Type B pancreatic cell (in vitro differentiated cells): ENCODE measurements at regions not wholly inside any gene's neighbourhood (a gene's known extent, or its start where the extent isn't known, plus 50 kb on each side); places are given as distances from the start of the nearest gene placed in this dataset.

Source experiments
- DNase-seq: peaks from one replicate; pipeline ENCODE4 v3.0.0; 2021; ENCODE audit warnings: mixed read lengths; ENCODE audit not compliant: unreplicated experiment; ENCODE audit errors: extremely low spot score
- H3K27ac Mint-ChIP-seq: 2 replicates; pipeline ENCODE4 v1.8.0; 2021; ENCODE audit warnings: mild to moderate bottlenecking, mixed read lengths
- H3K27me3 Mint-ChIP-seq: 2 replicates; pipeline ENCODE4 v1.8.0; 2021; ENCODE audit warnings: mixed read lengths
- H3K36me3 Mint-ChIP-seq: 2 replicates; pipeline ENCODE4 v1.8.0; 2021; ENCODE audit warnings: mixed read lengths
- H3K4me1 Mint-ChIP-seq: one replicate; pipeline ENCODE4 v1.8.0; 2021; ENCODE audit warnings: mixed read lengths; ENCODE audit not compliant: unreplicated experiment
- H3K4me3 Mint-ChIP-seq: 2 replicates; pipeline ENCODE4 v1.8.0; 2021; ENCODE audit warnings: mild to moderate bottlenecking, mixed read lengths
- H3K9me3 Mint-ChIP-seq: 2 replicates; pipeline ENCODE4 v1.8.0; 2021; ENCODE audit warnings: mixed read lengths
- CTCF ChIP-seq: fragments of 200-600 bp; sonication (generic); conservative IDR thresholded peaks from 2 replicates; pipeline ENCODE4 v1.5.0; 2021; ENCODE audit warnings: antibody characterized with exemption, mild to moderate bottlenecking

- no peak overlapping the region for H3K4me3 Mint-ChIP-seq
- no peak for TF ChIP-seq CTCF
- peaks cover 4% of the 10 kb centered on the region for H3K9me3 Mint-ChIP-seq
- no peak for DNase-seq
- peaks cover 15% of the 10 kb centered on the region for H3K27me3 Mint-ChIP-seq
- H3K4me1 Mint-ChIP-seq: peaks cover 6% of the 10 kb centered on the region
- no peak overlapping the region for H3K27ac Mint-ChIP-seq
- no peaks in the 10 kb centered on the region for H3K36me3 Mint-ChIP-seq
These were observed 568.0 kb downstream of the MTRR start for GRCh38 chr5:8436924-8437323.

GRCh38 chr5:8445139-8445538 is 576.2 kb downstream of the MTRR start:
- no peak for TF ChIP-seq CTCF
- Mint-ChIP-seq H3K4me1 (no peaks in the 10 kb centered on the region), H3K9me3 (peaks cover 5% of the 10 kb centered on the region)

GRCh38 chr5:8446179-8446578 is 577.2 kb downstream of the MTRR start:
- Mint-ChIP-seq H3K36me3 (no peaks in the 10 kb centered on the region), H3K9me3 (peaks cover 5% of the 10 kb centered on the region), H3K4me3 (no peak overlapping the region), H3K27ac (no peak overlapping the region), H3K27me3 (peaks cover 10% of the 10 kb centered on the region), H3K4me1 (no peaks in the 10 kb centered on the region)
- no peak for TF ChIP-seq CTCF
- DNase-seq: no peak

More at GRCh38 chr5:8445139-8445538, 576.2 kb downstream of the MTRR start:
- H3K4me3 Mint-ChIP-seq: no peak overlapping the region
- peaks cover 10% of the 10 kb centered on the region for H3K27me3 Mint-ChIP-seq
- DNase-seq: no peak
- H3K27ac Mint-ChIP-seq: no peak overlapping the region
- H3K36me3 Mint-ChIP-seq: no peaks in the 10 kb centered on the region

- no peak overlapping the region for H3K4me3 Mint-ChIP-seq
- H3K4me1 Mint-ChIP-seq: no peaks in the 10 kb centered on the region
- no peak for TF ChIP-seq CTCF
- DNase-seq: no peak
- no peaks in the 10 kb centered on the region for H3K36me3 Mint-ChIP-seq
- H3K27ac Mint-ChIP-seq: no peak overlapping the region
- peaks cover 4% of the 10 kb centered on the region for H3K27me3 Mint-ChIP-seq
- peaks cover 6% of the 10 kb centered on the region for H3K9me3 Mint-ChIP-seq
These were observed 587.9 kb downstream of the MTRR start for GRCh38 chr5:8456846-8457186.

- Mint-ChIP-seq H3K27ac (no peak overlapping the region), H3K4me3 (no peak overlapping the region)
These were observed 588.5 kb downstream of the MTRR start for GRCh38 chr5:8457187-8458037.

More at GRCh38 chr5:8457187-8458037, 588.5 kb downstream of the MTRR start:
- H3K36me3 Mint-ChIP-seq: no peaks in the 10 kb centered on the region
- no peak for TF ChIP-seq CTCF
- peaks cover 4% of the 10 kb centered on the region for H3K4me1 Mint-ChIP-seq
- H3K9me3 Mint-ChIP-seq: peaks cover 6% of the 10 kb centered on the region
- DNase-seq: no peak
- peaks cover 4% of the 10 kb centered on the region for H3K27me3 Mint-ChIP-seq
